ENCODE measurements at regions not wholly inside any gene's neighbourhood (a gene's known extent, or its start where the extent isn't known, plus 50 kb on each side); places are given as distances from the start of the nearest gene placed in this dataset.

- no peak for TF ChIP-seq POLR2AphosphoS5 (IDR thresholded peaks at IDR 0.05; ENCODE audit: borderline replicate concordance, low read depth, low read length)
- TF ChIP-seq EZH2 (IDR thresholded peaks at IDR 0.05) = no peak
Observed at GRCh38 chr14:28280530-28280929, 486.1 kb upstream of the FOXG1 start.
